GM23338 (cell line): ENCODE measurements at regions not wholly inside any gene's neighbourhood (a gene's known extent, or its start where the extent isn't known, plus 50 kb on each side); places are given as distances from the start of the nearest gene placed in this dataset.
"Not testable (repeated sequence)": the region's sequence is repeated elsewhere in the genome, so short reads cannot be mapped to it uniquely, and the experiment has no call there.

Experiments
- ATAC-seq: fragments of 200-7000 bp; cut with Tn5 transposase; 3 replicates; pipeline ENCODE4 v1.9.1; 2020
- DNase-seq: peaks from one replicate; pipeline ENCODE4 v3.0.0-alpha.2; 2015; ENCODE audit warnings: low spot score
- H2AFZ ChIP-seq: fragments of 200-600 bp; sonication (generic); 2 replicates; pipeline ENCODE4 v1.8.0; 2016; ENCODE audit warnings: antibody characterized with exemption, mild to moderate bottlenecking, moderate library complexity
- H3F3A ChIP-seq: fragments of 200-600 bp; sonication (generic); replicated peaks from 2 replicates; pipeline ENCODE4 v1.8.0; 2017; ENCODE audit warnings: antibody characterized with exemption, mixed run types, low read depth
- H3K27ac ChIP-seq: fragments of 200-600 bp; sonication (generic); 2 replicates; pipeline ENCODE4 v1.6.1; 2016; ENCODE audit warnings: low read depth
- H3K27me3 ChIP-seq: fragments of 200-600 bp; sonication (generic); 2 replicates; pipeline ENCODE4 v1.8.0; 2016; ENCODE audit warnings: mild to moderate bottlenecking, mixed run types, moderate library complexity; ENCODE audit not compliant: insufficient read depth
- H3K36me3 ChIP-seq: fragments of 200-600 bp; sonication (generic); 2 replicates; pipeline ENCODE4 v1.8.0; 2016; ENCODE audit warnings: mild to moderate bottlenecking; ENCODE audit not compliant: insufficient read depth
- H3K4me1 ChIP-seq: fragments of 200-600 bp; sonication (generic); 2 replicates; pipeline ENCODE4 v1.8.0; 2016; ENCODE audit warnings: mild to moderate bottlenecking, moderate library complexity; ENCODE audit not compliant: insufficient read depth
- H3K4me2 ChIP-seq: fragments of 200-600 bp; sonication (generic); 2 replicates; pipeline ENCODE4 v1.7.1; 2017; ENCODE audit warnings: mixed run types
- H3K4me3 ChIP-seq: fragments of 200-600 bp; sonication (generic); 2 replicates; pipeline ENCODE4 v1.6.1; 2016; ENCODE audit warnings: mixed run types
- H3K79me2 ChIP-seq: fragments of 200-600 bp; sonication (generic); replicated peaks from 2 replicates; pipeline ENCODE4 v1.8.0; 2017; ENCODE audit warnings: mild to moderate bottlenecking; ENCODE audit not compliant: insufficient read depth
- H3K9me2 ChIP-seq: fragments of 200-600 bp; sonication (generic); 2 replicates; pipeline ENCODE4 v1.8.0; 2017; ENCODE audit not compliant: insufficient read depth
- H4K20me1 ChIP-seq: fragments of 200-600 bp; sonication (generic); replicated peaks from 2 replicates; pipeline ENCODE4 v1.8.0; 2017; ENCODE audit warnings: mild to moderate bottlenecking; ENCODE audit not compliant: insufficient read depth
- H3K27ac Mint-ChIP-seq: 2 replicates; pipeline ENCODE4 v1.8.0; 2020; ENCODE audit warnings: inconsistent platforms, mild to moderate bottlenecking, moderate library complexity, mixed read lengths
- H3K27me3 Mint-ChIP-seq: 3 replicates; pipeline ENCODE4 v1.8.0; 2022; ENCODE audit warnings: low read depth, mild to moderate bottlenecking, moderate library complexity, mixed read lengths, inconsistent platforms; ENCODE audit not compliant: insufficient read depth, poor library complexity
- H3K36me3 Mint-ChIP-seq: 3 replicates; pipeline ENCODE4 v1.8.0; 2021; ENCODE audit warnings: low read depth, mild to moderate bottlenecking, inconsistent platforms, moderate library complexity, mixed read lengths
- H3K4me1 Mint-ChIP-seq: 3 replicates; pipeline ENCODE4 v1.8.0; 2020; ENCODE audit warnings: mild to moderate bottlenecking, inconsistent platforms, mixed read lengths
- H3K4me3 Mint-ChIP-seq: 3 replicates; pipeline ENCODE4 v1.8.0; 2021; ENCODE audit warnings: moderate library complexity, mild to moderate bottlenecking, inconsistent platforms, mixed read lengths
- H3K9me3 Mint-ChIP-seq: 3 replicates; pipeline ENCODE4 v1.8.0; 2020; ENCODE audit warnings: moderate library complexity, mild to moderate bottlenecking, inconsistent platforms, mixed read lengths
- CREB1 ChIP-seq: fragments of 250-450 bp; sonication (Bioruptor Pico); IDR thresholded peaks from 2 replicates; pipeline ENCODE4 v1.5.0; 2020; ENCODE audit warnings: low read depth, mild to moderate bottlenecking, moderate library complexity
- EZH2 ChIP-seq: fragments of 200-600 bp; sonication (generic); IDR thresholded peaks from one replicate; pipeline ENCODE4 v1.8.0; 2017; ENCODE audit warnings: antibody characterized with exemption, mild to moderate bottlenecking, low read depth; ENCODE audit not compliant: unreplicated experiment
- EZH2phosphoT487 ChIP-seq: fragments of 200-600 bp; sonication (generic); IDR thresholded peaks from one replicate; pipeline ENCODE4 v1.8.1; 2018; ENCODE audit warnings: antibody characterized with exemption; ENCODE audit not compliant: unreplicated experiment
- JUNB ChIP-seq: IDR thresholded peaks from one replicate; pipeline ENCODE4 v1.6.1; 2016; ENCODE audit warnings: antibody characterized with exemption; ENCODE audit not compliant: unreplicated experiment
- NANOG ChIP-seq: IDR thresholded peaks from 2 replicates; pipeline ENCODE4 v1.6.1; 2016; ENCODE audit warnings: antibody characterized with exemption, borderline replicate concordance
- STAT1 ChIP-seq: IDR thresholded peaks from one replicate; pipeline ENCODE4 v1.6.1; 2016; ENCODE audit warnings: antibody characterized with exemption; ENCODE audit not compliant: unreplicated experiment
- ZNF114 ChIP-seq: fragments of 250-450 bp; sonication (Bioruptor Pico); IDR thresholded peaks from 2 replicates; pipeline ENCODE4 v1.5.0; 2020; ENCODE audit warnings: mild to moderate bottlenecking, moderate library complexity
- ZNF331 ChIP-seq: fragments of 250-450 bp; sonication (Bioruptor Pico); IDR thresholded peaks from 2 replicates; pipeline ENCODE4 v1.5.0; 2020; ENCODE audit warnings: low read depth, mild to moderate bottlenecking, moderate library complexity
- ZNF462 ChIP-seq: fragments of 250-450 bp; sonication (Bioruptor Pico); IDR thresholded peaks from 2 replicates; pipeline ENCODE4 v1.5.0; 2020; ENCODE audit warnings: mild to moderate bottlenecking, moderate library complexity
- TF ChIP-seq, protein P1 (sequence below): IDR thresholded peaks from 2 replicates; pipeline ENCODE4 v1.6.1; 2016; ENCODE audit warnings: antibody characterized with exemption

GRCh38 chr11:106553304-106553703 lies 465.0 kb downstream of the GUCY1A2 start:
- Histone ChIP-seq H3K4me3 (no peak overlapping the region), H3K4me1 (no peaks in the 10 kb centered on the region), H4K20me1 (no peaks in the 10 kb centered on the region), H3K4me2 (no peak overlapping the region), H3K9me2 (0 out of 2 replicates have a peak, but pooled peaks cover 4% of the 10 kb centered on the region), H3K79me2 (no peaks in the 10 kb centered on the region), H3K27ac (no peak overlapping the region), H2AFZ (no peak overlapping the region), H3K27me3 (no peaks in the 10 kb centered on the region), H3K36me3 (no peaks in the 10 kb centered on the region), H3F3A (no peaks in the 10 kb centered on the region)
- Mint-ChIP-seq H3K4me1 (peaks cover 5% of the 10 kb centered on the region; the same call in 2 of the 3 replicates), H3K36me3 (peaks cover 10% of the 10 kb centered on the region), H3K27me3 (no peaks in the 10 kb centered on the region), H3K27ac (no peak overlapping the region), H3K9me3 (peaks cover 26% of the 10 kb centered on the region), H3K4me3 (no peak overlapping the region)
- TF ChIP-seq EZH2, result no peak
- no peak for TF ChIP-seq ZNF114 (CRISPR knock-in tag)
- ATAC-seq (no peak), DNase-seq (no peak)

- H3K4me1 Mint-ChIP-seq, H3K79me2 ChIP-seq, H3K4me1 ChIP-seq, H3K27ac ChIP-seq, H3K27ac Mint-ChIP-seq, H3K27me3 Mint-ChIP-seq, H4K20me1 ChIP-seq, ATAC-seq, H3K36me3 ChIP-seq, H3F3A ChIP-seq, H3K4me2 ChIP-seq, H2AFZ ChIP-seq, H3K27me3 ChIP-seq, H3K4me3 Mint-ChIP-seq, H3K36me3 Mint-ChIP-seq, DNase-seq, H3K4me3 ChIP-seq: not testable (repeated sequence)
- H3K9me3 Mint-ChIP-seq, result peaks cover 26% of the 10 kb centered on the region
- H3K9me2 ChIP-seq, result peaks cover 13% of the 10 kb centered on the region; the same call in 1 of the 2 replicates
Observed at GRCh38 chr11:106555566-106556250, 462.6 kb downstream of the GUCY1A2 start.

DNA sequence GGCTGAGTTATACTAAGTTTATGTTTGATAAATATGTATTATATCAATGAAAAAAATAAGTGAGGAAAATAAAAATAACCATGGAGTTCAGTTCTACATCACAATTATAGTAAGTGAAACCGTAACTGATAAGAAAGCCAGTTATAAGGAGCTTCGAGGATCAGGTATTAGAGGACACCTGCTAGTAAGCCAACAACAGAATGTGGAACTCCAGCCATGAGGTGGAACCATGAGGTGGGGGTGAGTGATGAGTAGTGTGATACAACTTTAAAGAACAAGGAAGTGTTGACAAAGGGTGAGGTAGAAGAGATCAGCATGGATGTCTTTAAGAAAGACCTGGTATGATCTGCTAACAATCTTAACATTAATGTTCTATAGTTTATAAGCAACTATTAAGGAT lies 452.9 kb downstream of the GUCY1A2 start:
- Histone ChIP-seq H3K36me3 (no peaks in the 10 kb centered on the region), H3F3A (no peaks in the 10 kb centered on the region), H4K20me1 (no peaks in the 10 kb centered on the region), H3K4me1 (no peaks in the 10 kb centered on the region), H3K4me2 (no peak overlapping the region), H3K9me2 (peaks cover 1% of the 10 kb centered on the region; the same call in 1 of the 2 replicates), H3K27me3 (no peaks in the 10 kb centered on the region), H2AFZ (no peak overlapping the region), H3K27ac (no peak overlapping the region), H3K4me3 (no peak overlapping the region), H3K79me2 (no peaks in the 10 kb centered on the region)
- Mint-ChIP-seq H3K9me3 (no peaks in the 10 kb centered on the region), H3K36me3 (no peaks in the 10 kb centered on the region), H3K27ac (no peak overlapping the region), H3K4me3 (no peak overlapping the region), H3K4me1 (no peaks in the 10 kb centered on the region), H3K27me3 (no peaks in the 10 kb centered on the region)
- no peak for ATAC-seq
- DNase-seq, result no peak
- TF ChIP-seq JUNB, result no peak
- no peak for TF ChIP-seq NANOG
- TF ChIP-seq EZH2phosphoT487, result no peak
- no peak for TF ChIP-seq ZNF462 (CRISPR knock-in tag)
- TF ChIP-seq ZNF331 (CRISPR knock-in tag), result no peak
- TF ChIP-seq STAT1, result no peak
- TF ChIP-seq EZH2, result no peak
- TF ChIP-seq, protein P1, sequence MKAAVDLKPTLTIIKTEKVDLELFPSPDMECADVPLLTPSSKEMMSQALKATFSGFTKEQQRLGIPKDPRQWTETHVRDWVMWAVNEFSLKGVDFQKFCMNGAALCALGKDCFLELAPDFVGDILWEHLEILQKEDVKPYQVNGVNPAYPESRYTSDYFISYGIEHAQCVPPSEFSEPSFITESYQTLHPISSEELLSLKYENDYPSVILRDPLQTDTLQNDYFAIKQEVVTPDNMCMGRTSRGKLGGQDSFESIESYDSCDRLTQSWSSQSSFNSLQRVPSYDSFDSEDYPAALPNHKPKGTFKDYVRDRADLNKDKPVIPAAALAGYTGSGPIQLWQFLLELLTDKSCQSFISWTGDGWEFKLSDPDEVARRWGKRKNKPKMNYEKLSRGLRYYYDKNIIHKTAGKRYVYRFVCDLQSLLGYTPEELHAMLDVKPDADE, result no peak
- no peak for TF ChIP-seq ZNF114 (CRISPR knock-in tag)
- no peak for TF ChIP-seq CREB1 (CRISPR knock-in tag)
